Hematopoietic multipotent progenitor cell (in vitro differentiated cells): ENCODE measurements at regions not wholly inside any gene's neighbourhood (a gene's known extent, or its start where the extent isn't known, plus 50 kb on each side); places are given as distances from the start of the nearest gene placed in this dataset.
"Not testable (repeated sequence)": the region's sequence is repeated elsewhere in the genome, so short reads cannot be mapped to it uniquely, and the experiment has no call there.

Source experiments
- DNase-seq, 3 donors: peaks; one replicate each; pipeline ENCODE4 v3.0.0-alpha.2; 2011 to 2015; ENCODE audit warnings: low read depth in 2 of 3, low spot score in 2 of 3

- DNase-seq: not testable (repeated sequence)
These were observed 67.1 kb upstream of the NANOS1 start for GRCh38 chr10:118962331-118962868.

- DNase-seq: no peak
These were observed 66.2 kb upstream of the NANOS1 start for GRCh38 chr10:118963341-118963740.

GRCh38 chr10:118963933-118964332 lies 65.6 kb upstream of the NANOS1 start:
- no peak for DNase-seq

- not testable (repeated sequence) for DNase-seq
These were observed 65.0 kb upstream of the NANOS1 start for GRCh38 chr10:118964476-118964875.

DNA sequence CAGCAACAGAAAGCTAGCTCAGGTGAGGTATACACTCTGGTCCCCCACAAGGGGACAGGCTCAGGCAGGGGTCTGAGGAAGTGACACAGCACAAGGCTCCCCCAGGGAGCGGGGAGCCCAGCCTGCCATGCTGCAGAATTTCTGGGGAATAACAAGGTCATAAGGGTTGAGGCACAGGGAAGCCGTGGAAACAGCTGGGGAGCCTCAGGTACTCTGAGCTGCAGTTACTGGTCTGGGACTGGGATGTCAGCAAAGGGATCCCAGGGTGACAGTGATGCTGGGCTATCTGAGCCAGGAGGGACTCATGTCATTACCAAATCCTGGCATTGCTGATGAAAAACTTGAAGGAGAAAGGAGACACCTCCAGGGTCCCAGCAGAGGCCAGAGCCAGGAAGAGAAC lies 64.4 kb upstream of the NANOS1 start:
- no peak for DNase-seq

DNA sequence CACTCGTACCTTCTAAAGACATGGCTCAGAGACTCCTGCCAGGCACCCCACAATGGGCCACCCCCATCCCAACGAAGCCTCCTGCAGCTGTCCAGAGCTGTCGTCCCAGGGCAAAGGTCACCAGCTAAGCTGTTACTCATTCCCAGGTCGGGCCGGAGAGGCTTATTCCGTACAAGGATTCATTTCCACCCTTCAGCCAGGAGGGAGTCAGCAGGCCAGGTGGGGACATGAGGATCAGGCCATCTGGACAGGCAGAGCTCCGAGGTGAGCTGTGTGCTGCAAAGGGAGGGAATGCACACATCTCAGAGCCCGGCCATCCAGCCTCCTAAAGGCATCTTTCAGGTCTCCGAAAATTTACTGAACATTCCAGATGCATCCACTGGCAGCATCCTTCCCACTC lies 63.9 kb upstream of the NANOS1 start:
- no peak for DNase-seq

GRCh38 chr10:118966076-118966849 lies 63.3 kb upstream of the NANOS1 start:
- no peak for DNase-seq

- DNase-seq: no peak
These were observed 62.7 kb upstream of the NANOS1 start for GRCh38 chr10:118966850-118967125.

DNA sequence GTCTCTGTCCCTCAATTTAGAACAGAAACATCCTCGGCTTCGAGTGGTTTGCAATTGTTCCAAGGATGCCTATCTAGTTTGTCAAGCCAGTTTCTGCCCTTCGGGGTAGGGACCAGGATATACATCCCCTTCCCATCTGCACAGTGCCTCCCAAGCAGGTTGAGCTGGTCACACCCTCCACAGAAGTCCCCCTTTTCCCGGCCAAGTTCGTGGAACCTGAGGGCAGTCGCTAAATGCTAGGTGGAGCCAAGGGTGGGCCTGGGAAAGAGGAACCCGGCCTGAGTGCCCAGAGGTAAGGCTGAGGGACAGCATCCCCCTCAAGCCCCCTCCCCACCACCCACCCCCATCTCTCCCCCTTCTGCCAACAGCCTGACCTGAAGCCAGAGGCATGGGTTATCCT lies 62.4 kb upstream of the NANOS1 start:
- DNase-seq: no peak

GRCh38 chr10:118968060-118968459 lies 61.5 kb upstream of the NANOS1 start:
- DNase-seq: no peak

GRCh38 chr10:118968482-118968881 lies 61.0 kb upstream of the NANOS1 start:
- no peak for DNase-seq

- DNase-seq: no peak
These were observed 60.5 kb upstream of the NANOS1 start for GRCh38 chr10:118969014-118969413.

DNA sequence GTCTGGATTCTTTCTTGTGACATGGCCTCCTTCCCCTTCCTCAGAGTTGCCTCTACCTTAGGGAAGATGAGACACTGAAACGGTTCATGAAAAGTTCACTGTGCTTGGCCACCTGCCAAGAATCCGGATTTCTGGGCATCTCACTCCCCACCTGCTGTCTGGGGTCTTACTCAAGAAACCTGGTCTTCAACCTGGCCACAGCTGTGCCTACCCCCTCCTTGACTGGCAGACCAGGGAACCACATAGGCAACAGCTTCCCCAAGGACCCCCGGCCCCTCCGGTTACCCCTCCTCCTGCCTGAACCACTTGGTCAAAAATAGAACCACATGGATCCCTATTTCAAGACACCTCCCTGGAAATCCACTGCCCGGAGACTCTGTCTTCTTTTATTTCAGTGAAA lies 58.7 kb upstream of the NANOS1 start:
- DNase-seq: no peak

DNA sequence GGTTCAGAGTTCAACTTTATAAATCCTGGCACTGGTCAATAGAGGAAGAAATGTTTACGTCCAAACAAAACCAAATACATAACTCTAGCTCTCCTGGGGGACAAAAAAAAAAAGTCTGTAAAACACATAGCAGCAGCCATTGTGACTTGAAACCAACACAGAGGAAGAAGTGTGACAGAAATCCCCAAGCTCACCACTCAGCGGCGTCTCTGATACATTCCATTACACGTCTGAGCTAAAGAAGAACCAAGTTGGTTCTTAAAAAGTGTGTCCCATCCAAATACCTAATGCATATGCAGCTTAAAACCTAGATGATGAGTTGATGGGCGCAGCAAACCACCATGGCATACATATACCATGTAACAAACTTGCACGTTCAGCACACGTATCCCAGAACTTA lies 58.3 kb upstream of the NANOS1 start:
- DNase-seq: no peak

- DNase-seq: no peak
These were observed 57.6 kb upstream of the NANOS1 start for GRCh38 chr10:118971876-118972275.

GRCh38 chr10:118973744-118974143 lies 55.8 kb upstream of the NANOS1 start:
- DNase-seq: no peak

- DNase-seq: no peak
These were observed 54.6 kb upstream of the NANOS1 start for GRCh38 chr10:118974951-118975350.

- DNase-seq: not testable (repeated sequence)
These were observed 53.3 kb upstream of the NANOS1 start for GRCh38 chr10:118976219-118976618.

DNA sequence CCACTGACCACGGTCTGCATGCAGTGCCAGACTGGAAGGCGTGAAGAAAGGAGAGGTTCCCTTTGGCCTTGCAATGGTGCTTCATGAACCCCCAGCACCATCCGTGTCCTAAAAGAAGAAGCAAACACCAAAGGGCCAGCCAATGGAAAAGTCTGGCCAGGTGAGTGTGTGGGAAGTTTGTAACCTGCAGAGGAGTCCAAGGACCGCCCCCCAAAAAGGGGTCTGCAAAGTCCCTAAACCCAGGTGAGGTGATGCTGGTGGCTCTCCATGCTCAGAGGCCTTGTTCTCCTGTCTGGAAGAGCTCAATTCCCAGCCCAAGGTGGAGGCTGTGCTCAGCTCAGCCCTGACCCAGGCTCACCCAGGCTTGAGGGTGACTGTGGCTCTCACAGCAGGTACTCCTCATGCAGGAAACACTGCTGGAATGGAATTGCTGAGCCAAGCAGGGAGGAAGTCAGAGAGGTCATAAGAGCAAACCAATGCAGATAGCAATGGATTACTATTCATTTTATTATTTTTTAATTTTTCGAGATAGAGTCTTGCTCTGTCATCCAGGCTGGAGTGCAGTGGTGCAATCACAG lies 52.4 kb upstream of the NANOS1 start:
- DNase-seq: no peak

- no peak for DNase-seq
These were observed 51.7 kb upstream of the NANOS1 start for GRCh38 chr10:118977835-118978234.

- no peak for DNase-seq
These were observed 51.1 kb upstream of the NANOS1 start for GRCh38 chr10:118978316-118978997.

DNA sequence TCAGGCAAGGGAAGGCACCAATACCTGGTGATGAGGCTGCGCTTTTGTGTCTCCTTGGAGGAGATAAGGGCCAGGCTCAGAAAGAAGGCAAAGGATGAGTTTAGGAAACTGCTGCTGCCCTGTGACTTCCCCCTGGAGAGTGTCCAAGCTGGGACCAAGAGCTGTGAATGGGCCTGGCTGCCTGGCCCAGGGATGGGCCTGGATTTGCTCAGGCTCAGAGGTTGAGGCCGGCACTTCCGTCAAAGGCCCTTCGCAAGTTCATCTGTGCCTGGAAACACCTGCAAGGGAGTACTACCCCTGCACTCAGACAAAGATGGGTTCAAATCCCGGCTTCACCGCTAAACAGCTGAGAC lies 50.5 kb upstream of the NANOS1 start:
- DNase-seq: no peak
